Stimulated activated naive CD8-positive, alpha-beta T cell treated with anti-CD3 and anti-CD28 coated beads, Interleukin-15, amount 100 ng/mL, for 72 hours (primary cell): ENCODE measurements at regions not wholly inside any gene's neighbourhood (a gene's known extent, or its start where the extent isn't known, plus 50 kb on each side); places are given as distances from the start of the nearest gene placed in this dataset.

ENCODE experiments used
- ATAC-seq: fragments of 150-1000 bp; cut with Tn5 transposase; 2 replicates; pipeline ENCODE4 v1.10.0; 2021; ENCODE audit warnings: mild to moderate bottlenecking, moderate library complexity
- DNase-seq, 2 donors: peaks; one replicate each; pipeline ENCODE4 v3.0.0; 2021 to 2022
- H3K27ac Mint-ChIP-seq, 2 donors: one replicate each; pipeline ENCODE4 v1.8.0; 2022; ENCODE audit warnings: mild to moderate bottlenecking in 2 of 2, mixed read lengths in 2 of 2, moderate library complexity in 2 of 2
- H3K27me3 Mint-ChIP-seq: one replicate; pipeline ENCODE4 v1.8.0; 2022; ENCODE audit warnings: mixed read lengths
- H3K4me1 Mint-ChIP-seq: one replicate; pipeline ENCODE4 v1.8.0; 2022; ENCODE audit warnings: mild to moderate bottlenecking, mixed read lengths
- H3K4me3 Mint-ChIP-seq, 2 donors: one replicate each; pipeline ENCODE4 v1.8.0; 2022; ENCODE audit warnings: mild to moderate bottlenecking in 2 of 2, mixed read lengths in 2 of 2, moderate library complexity in 1 of 2
- H3K9me3 Mint-ChIP-seq, 2 donors: one replicate each; pipeline ENCODE4 v1.8.0; 2022; ENCODE audit warnings: mixed read lengths in 2 of 2

- ATAC-seq (no peak), DNase-seq (no peak)
- Mint-ChIP-seq H3K9me3 (peaks cover 7% of the 10 kb centered on the region in 2 donors), H3K4me1 (no peaks in the 10 kb centered on the region), H3K4me3 (no peak overlapping the region), H3K27ac (peak overlapping the region in 1 of 2 donors; percentile 85), H3K27me3 (peaks cover 32% of the 10 kb centered on the region)
Measured at GRCh38 chr22:27136596-27136995, 479.2 kb downstream of the MIAT start.

GRCh38 chr22:27137871-27138337, 480.5 kb downstream of the MIAT start:
- no peaks in the 10 kb centered on the region for H3K4me1 Mint-ChIP-seq

GRCh38 chr22:27138471-27138870, 481.1 kb downstream of the MIAT start:
- ATAC-seq (no peak), DNase-seq (no peak)
- Mint-ChIP-seq H3K27ac (no peak overlapping the region), H3K27me3 (peaks cover 30% of the 10 kb centered on the region), H3K9me3 (peaks cover 7% of the 10 kb centered on the region in 2 donors), H3K4me3 (no peak overlapping the region), H3K4me1 (no peaks in the 10 kb centered on the region)

More at GRCh38 chr22:27137871-27138337, 480.5 kb downstream of the MIAT start:
- ATAC-seq (no peak), DNase-seq (no peak)
- H3K4me3 Mint-ChIP-seq: no peak overlapping the region
- peaks cover 27% of the 10 kb centered on the region for H3K27me3 Mint-ChIP-seq
- H3K9me3 Mint-ChIP-seq: peaks cover 7% of the 10 kb centered on the region in 2 donors
- H3K27ac Mint-ChIP-seq: no peak overlapping the region

- no peaks in the 10 kb centered on the region for H3K4me1 Mint-ChIP-seq
- ATAC-seq (no peak), DNase-seq (no peak)
- peak overlapping the region in 1 of 2 donors; percentile 38 for H3K27ac Mint-ChIP-seq
- no peak overlapping the region for H3K4me3 Mint-ChIP-seq
- peaks cover 21% of the 10 kb centered on the region for H3K27me3 Mint-ChIP-seq
- H3K9me3 Mint-ChIP-seq: peaks cover 7% of the 10 kb centered on the region in 2 donors
Measured at GRCh38 chr22:27139935-27140511, 482.6 kb downstream of the MIAT start.

GRCh38 chr22:27142286-27142685, 484.9 kb downstream of the MIAT start:
- no peak for DNase-seq
- H3K4me1 Mint-ChIP-seq: no peaks in the 10 kb centered on the region
- no peak overlapping the region for H3K27ac Mint-ChIP-seq
- ATAC-seq: no peak
- no peaks in the 10 kb centered on the region for H3K9me3 Mint-ChIP-seq
- H3K27me3 Mint-ChIP-seq: peaks cover 15% of the 10 kb centered on the region
- no peak overlapping the region for H3K4me3 Mint-ChIP-seq

- no peak overlapping the region for H3K4me3 Mint-ChIP-seq
- no peaks in the 10 kb centered on the region for H3K4me1 Mint-ChIP-seq
- H3K9me3 Mint-ChIP-seq: no peaks in the 10 kb centered on the region
- no peak for DNase-seq
- peaks cover 14% of the 10 kb centered on the region for H3K27me3 Mint-ChIP-seq
- ATAC-seq: no peak
- H3K27ac Mint-ChIP-seq: peak overlapping the region in 1 of 2 donors; percentile 42
Measured at GRCh38 chr22:27144321-27144720, 486.9 kb downstream of the MIAT start.

GRCh38 chr22:27146866-27147633, 489.7 kb downstream of the MIAT start:
- Mint-ChIP-seq H3K27me3 (peaks cover 41% of the 10 kb centered on the region), H3K9me3 (no peaks in the 10 kb centered on the region), H3K4me1 (peaks cover 7% of the 10 kb centered on the region), H3K27ac (no peak overlapping the region), H3K4me3 (no peak overlapping the region)
- ATAC-seq: no peak
- DNase-seq: no peak

- H3K27ac Mint-ChIP-seq: no peak overlapping the region
- H3K4me3 Mint-ChIP-seq: no peak overlapping the region
- peaks cover 42% of the 10 kb centered on the region for H3K27me3 Mint-ChIP-seq
- no peak for DNase-seq
- H3K4me1 Mint-ChIP-seq: peaks cover 7% of the 10 kb centered on the region
- no peaks in the 10 kb centered on the region for H3K9me3 Mint-ChIP-seq
- ATAC-seq: no peak
Measured at GRCh38 chr22:27148055-27148454, 490.7 kb downstream of the MIAT start.

GRCh38 chr22:27148886-27149470, 491.6 kb downstream of the MIAT start:
- peaks cover 7% of the 10 kb centered on the region for H3K4me1 Mint-ChIP-seq
- ATAC-seq: no peak
- H3K4me3 Mint-ChIP-seq: no peak overlapping the region
- peaks cover 46% of the 10 kb centered on the region for H3K27me3 Mint-ChIP-seq
- no peaks in the 10 kb centered on the region for H3K9me3 Mint-ChIP-seq
- no peak overlapping the region for H3K27ac Mint-ChIP-seq
- DNase-seq: no peak

- no peak for DNase-seq
- ATAC-seq: no peak
- Mint-ChIP-seq H3K27me3 (peaks cover 53% of the 10 kb centered on the region), H3K4me3 (no peak overlapping the region), H3K27ac (no peak overlapping the region), H3K4me1 (peaks cover 7% of the 10 kb centered on the region), H3K9me3 (no peaks in the 10 kb centered on the region)
Measured at GRCh38 chr22:27149921-27150543, 492.6 kb downstream of the MIAT start.

- DNase-seq (no peak), ATAC-seq (peak; percentile 56)
- H3K4me3 Mint-ChIP-seq: no peak overlapping the region
- H3K4me1 Mint-ChIP-seq: peaks cover 7% of the 10 kb centered on the region
- H3K27ac Mint-ChIP-seq: no peak overlapping the region
- H3K9me3 Mint-ChIP-seq: no peaks in the 10 kb centered on the region
- H3K27me3 Mint-ChIP-seq: peaks cover 53% of the 10 kb centered on the region
Measured at GRCh38 chr22:27150544-27150941, 493.2 kb downstream of the MIAT start.

GRCh38 chr22:27151407-27151806, 494.0 kb downstream of the MIAT start:
- Mint-ChIP-seq H3K27me3 (peaks cover 59% of the 10 kb centered on the region), H3K4me1 (peaks cover 7% of the 10 kb centered on the region), H3K4me3 (no peak overlapping the region), H3K9me3 (no peaks in the 10 kb centered on the region), H3K27ac (no peak overlapping the region)
- DNase-seq (no peak), ATAC-seq (no peak)

- ATAC-seq: no peak
- H3K9me3 Mint-ChIP-seq: no peaks in the 10 kb centered on the region
- no peak for DNase-seq
- no peak overlapping the region for H3K4me3 Mint-ChIP-seq
- H3K27me3 Mint-ChIP-seq: peaks cover 65% of the 10 kb centered on the region
- peaks cover 7% of the 10 kb centered on the region for H3K4me1 Mint-ChIP-seq
- H3K27ac Mint-ChIP-seq: no peak overlapping the region
Measured at GRCh38 chr22:27152033-27152432, 494.6 kb downstream of the MIAT start.

- Mint-ChIP-seq H3K27ac (no peak overlapping the region), H3K9me3 (no peaks in the 10 kb centered on the region), H3K27me3 (peaks cover 65% of the 10 kb centered on the region), H3K4me3 (no peak overlapping the region), H3K4me1 (peaks cover 7% of the 10 kb centered on the region)
- DNase-seq (no peak), ATAC-seq (no peak)
Measured at GRCh38 chr22:27152883-27153282, 495.5 kb downstream of the MIAT start.

GRCh38 chr22:27153386-27153785, 496.0 kb downstream of the MIAT start:
- no peak overlapping the region for H3K27ac Mint-ChIP-seq
- peaks cover 65% of the 10 kb centered on the region for H3K27me3 Mint-ChIP-seq
- H3K4me3 Mint-ChIP-seq: no peak overlapping the region
- DNase-seq (no peak), ATAC-seq (no peak)
- H3K4me1 Mint-ChIP-seq: peaks cover 7% of the 10 kb centered on the region
- H3K9me3 Mint-ChIP-seq: no peaks in the 10 kb centered on the region

- ATAC-seq (no peak), DNase-seq (no peak)
- H3K4me3 Mint-ChIP-seq: no peak overlapping the region
- no peaks in the 10 kb centered on the region for H3K9me3 Mint-ChIP-seq
- peaks cover 55% of the 10 kb centered on the region for H3K27me3 Mint-ChIP-seq
- H3K4me1 Mint-ChIP-seq: peaks cover 7% of the 10 kb centered on the region
- H3K27ac Mint-ChIP-seq: no peak overlapping the region
Measured at GRCh38 chr22:27154717-27155116, 497.3 kb downstream of the MIAT start.
